Gastroesophageal sphincter (tissue), 3 donors: ENCODE measurements at regions not wholly inside any gene's neighbourhood (a gene's known extent, or its start where the extent isn't known, plus 50 kb on each side); places are given as distances from the start of the nearest gene placed in this dataset.

Source experiments
- CTCF ChIP-seq, 4 experiments: fragments of 200-600 bp in 2 of 4; fragments of 450-650 bp in 2 of 4; sonication (generic) in 1 of 4; IDR thresholded peaks; one replicate each; pipeline ENCODE4 v1.5.1; 2017 to 2019; ENCODE audit warnings: antibody characterized with exemption in 4 of 4, mild to moderate bottlenecking in 2 of 4, moderate library complexity in 2 of 4
- POLR2A ChIP-seq, 2 donors: fragments of 450-650 bp; IDR thresholded peaks; one replicate each; pipeline ENCODE4 v1.6.1; 2017; ENCODE audit warnings: antibody characterized with exemption in 2 of 2, mild to moderate bottlenecking in 2 of 2, moderate library complexity in 1 of 2
- POLR2AphosphoS5 ChIP-seq: sonication (generic); formaldehyde crosslinking; IDR thresholded peaks from one replicate; pipeline ENCODE4 v1.6.1; 2017; ENCODE audit warnings: antibody characterized with exemption

- TF ChIP-seq CTCF (IDR thresholded peaks at IDR 0.05) (no peak), POLR2A (IDR thresholded peaks at IDR 0.05) (no peak), POLR2AphosphoS5 (no peak)
Observed at GRCh38 chr1:106502659-106503058, 553.8 kb upstream of the PRMT6 start.
